Body of pancreas (tissue), 4 donors: ENCODE measurements at regions not wholly inside any gene's neighbourhood (a gene's known extent, or its start where the extent isn't known, plus 50 kb on each side); places are given as distances from the start of the nearest gene placed in this dataset.

Source experiments
- POLR2A ChIP-seq, 3 donors: fragments of 450-650 bp; IDR thresholded peaks; one replicate each; pipeline ENCODE4 v1.6.1; 2016; ENCODE audit warnings: antibody characterized with exemption in 3 of 3, mild to moderate bottlenecking in 2 of 3
- TF ChIP-seq, protein P1 (sequence below), 7 experiments: fragments of 450-650 bp in 4 of 7; fragments of 200-600 bp in 3 of 7; sonication (generic) in 3 of 7; IDR thresholded peaks; one replicate each; pipeline ENCODE4 v1.5.1; 2016 to 2019; ENCODE audit warnings: antibody characterized with exemption in 7 of 7

DNA sequence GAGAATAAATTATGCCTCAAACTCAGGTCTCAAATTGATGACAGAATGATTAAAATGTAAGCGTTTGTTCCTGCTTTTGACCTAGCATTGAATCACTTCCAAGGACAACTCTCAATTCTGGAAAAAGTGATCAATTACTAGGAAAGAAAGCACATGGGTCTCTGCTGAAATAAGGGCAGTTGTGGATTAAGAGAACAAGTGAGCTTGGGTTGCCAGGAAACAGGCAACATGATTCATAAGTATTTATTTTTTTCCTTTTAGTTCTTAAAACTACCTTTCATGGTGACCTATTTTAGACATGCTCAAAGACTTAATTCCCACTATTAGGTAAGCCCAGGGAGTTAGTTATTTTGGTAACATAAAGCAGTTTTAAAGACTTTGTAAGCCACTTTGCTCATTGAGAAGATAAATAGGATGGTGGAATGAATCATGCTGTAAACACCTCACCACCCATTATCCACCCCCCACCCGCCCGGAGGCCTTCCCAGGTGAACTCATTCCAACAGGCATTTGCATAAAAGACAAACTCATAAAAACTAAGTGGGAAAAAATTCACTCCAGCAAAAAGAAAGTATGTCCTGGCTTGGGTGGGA lies 728.3 kb downstream of the SORCS1 start:
- TF ChIP-seq, protein P1, sequence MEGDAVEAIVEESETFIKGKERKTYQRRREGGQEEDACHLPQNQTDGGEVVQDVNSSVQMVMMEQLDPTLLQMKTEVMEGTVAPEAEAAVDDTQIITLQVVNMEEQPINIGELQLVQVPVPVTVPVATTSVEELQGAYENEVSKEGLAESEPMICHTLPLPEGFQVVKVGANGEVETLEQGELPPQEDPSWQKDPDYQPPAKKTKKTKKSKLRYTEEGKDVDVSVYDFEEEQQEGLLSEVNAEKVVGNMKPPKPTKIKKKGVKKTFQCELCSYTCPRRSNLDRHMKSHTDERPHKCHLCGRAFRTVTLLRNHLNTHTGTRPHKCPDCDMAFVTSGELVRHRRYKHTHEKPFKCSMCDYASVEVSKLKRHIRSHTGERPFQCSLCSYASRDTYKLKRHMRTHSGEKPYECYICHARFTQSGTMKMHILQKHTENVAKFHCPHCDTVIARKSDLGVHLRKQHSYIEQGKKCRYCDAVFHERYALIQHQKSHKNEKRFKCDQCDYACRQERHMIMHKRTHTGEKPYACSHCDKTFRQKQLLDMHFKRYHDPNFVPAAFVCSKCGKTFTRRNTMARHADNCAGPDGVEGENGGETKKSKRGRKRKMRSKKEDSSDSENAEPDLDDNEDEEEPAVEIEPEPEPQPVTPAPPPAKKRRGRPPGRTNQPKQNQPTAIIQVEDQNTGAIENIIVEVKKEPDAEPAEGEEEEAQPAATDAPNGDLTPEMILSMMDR (IDR thresholded peaks at IDR 0.05), result no peak
- TF ChIP-seq POLR2A (IDR thresholded peaks at IDR 0.05), result no peak
